HS-27A (cell line): ENCODE measurements at regions not wholly inside any gene's neighbourhood (a gene's known extent, or its start where the extent isn't known, plus 50 kb on each side); places are given as distances from the start of the nearest gene placed in this dataset.
"Not testable (repeated sequence)": the region's sequence is repeated elsewhere in the genome, so short reads cannot be mapped to it uniquely, and the experiment has no call there.

Source experiments
- DNase-seq: peaks from one replicate; pipeline ENCODE4 v3.0.0-alpha.2; 2012; ENCODE audit warnings: low read depth, missing footprints

- peak; percentile 11 for DNase-seq
These were observed 196.5 kb upstream of the SLC7A11 start for GRCh38 chr4:138438608-138439007.

- no peak for DNase-seq
These were observed 195.2 kb upstream of the SLC7A11 start for GRCh38 chr4:138437263-138437851.

GRCh38 chr4:138435733-138436132 lies 193.6 kb upstream of the SLC7A11 start:
- not testable (repeated sequence) for DNase-seq

- not testable (repeated sequence) for DNase-seq
These were observed 192.9 kb upstream of the SLC7A11 start for GRCh38 chr4:138435046-138435445.

- DNase-seq = no peak
These were observed 186.5 kb upstream of the SLC7A11 start for GRCh38 chr4:138428611-138429010.

GRCh38 chr4:138426786-138427185 lies 184.6 kb upstream of the SLC7A11 start:
- no peak for DNase-seq

- DNase-seq = no peak
These were observed 178.3 kb upstream of the SLC7A11 start for GRCh38 chr4:138420471-138420870.

GRCh38 chr4:138414202-138414601 lies 172.1 kb upstream of the SLC7A11 start:
- DNase-seq = no peak

- no peak for DNase-seq
These were observed 171.1 kb upstream of the SLC7A11 start for GRCh38 chr4:138413273-138413672.

GRCh38 chr4:138412847-138413246 lies 170.7 kb upstream of the SLC7A11 start:
- no peak for DNase-seq

GRCh38 chr4:138410266-138410665 lies 168.1 kb upstream of the SLC7A11 start:
- DNase-seq = no peak

- no peak for DNase-seq
These were observed 167.5 kb upstream of the SLC7A11 start for GRCh38 chr4:138409670-138410069.

GRCh38 chr4:138408758-138409157 lies 166.6 kb upstream of the SLC7A11 start:
- no peak for DNase-seq

- DNase-seq = no peak
These were observed 165.2 kb upstream of the SLC7A11 start for GRCh38 chr4:138407329-138407728.

- no peak for DNase-seq
These were observed 164.7 kb upstream of the SLC7A11 start for GRCh38 chr4:138406876-138407275.

GRCh38 chr4:138405934-138406567 lies 163.9 kb upstream of the SLC7A11 start:
- no peak for DNase-seq

GRCh38 chr4:138405466-138405891 lies 163.3 kb upstream of the SLC7A11 start:
- DNase-seq = no peak

- no peak for DNase-seq
These were observed 162.7 kb upstream of the SLC7A11 start for GRCh38 chr4:138404801-138405200.

- no peak for DNase-seq
These were observed 162.1 kb upstream of the SLC7A11 start for GRCh38 chr4:138404251-138404650.

- DNase-seq = no peak
These were observed 159.2 kb upstream of the SLC7A11 start for GRCh38 chr4:138401334-138401733.

GRCh38 chr4:138400543-138400942 lies 158.4 kb upstream of the SLC7A11 start:
- no peak for DNase-seq

GRCh38 chr4:138400066-138400465 lies 157.9 kb upstream of the SLC7A11 start:
- DNase-seq = no peak

- no peak for DNase-seq
These were observed 156.9 kb upstream of the SLC7A11 start for GRCh38 chr4:138399081-138399480.

- no peak for DNase-seq
These were observed 156.2 kb upstream of the SLC7A11 start for GRCh38 chr4:138398322-138398721.
